HEK293T (cell line): ENCODE measurements at regions not wholly inside any gene's neighbourhood (a gene's known extent, or its start where the extent isn't known, plus 50 kb on each side); places are given as distances from the start of the nearest gene placed in this dataset.
"Not testable (repeated sequence)": the region's sequence is repeated elsewhere in the genome, so short reads cannot be mapped to it uniquely, and the experiment has no call there.

Experiments
- CTCF ChIA-PET: fragments of 350-600 bp; formaldehyde crosslinking; extraction: SDS; loops from one replicate; lab custom pipeline; 2021; ENCODE audit warnings: antibody characterized with exemption, inconsistent platforms; lab: Yijun Ruan, JAX
- POLR2A ChIA-PET: fragments of 350-600 bp; formaldehyde crosslinking; extraction: SDS; loops from one replicate; lab custom pipeline; 2020; ENCODE audit warnings: antibody characterized with exemption, inconsistent platforms; lab: Yijun Ruan, JAX
- DNase-seq: peaks from one replicate; pipeline ENCODE4 v3.0.0; 2012; ENCODE audit warnings: mixed read lengths; ENCODE audit errors: extremely low spot score
- ARNT ChIP-seq: fragments of 450-650 bp; IDR thresholded peaks from 2 replicates; pipeline ENCODE4 v1.6.1; 2017; ENCODE audit warnings: mild to moderate bottlenecking
- BHLHE40 ChIP-seq: fragments of 450-650 bp; IDR thresholded peaks from 2 replicates; pipeline ENCODE4 v1.6.1; 2016; ENCODE audit warnings: mild to moderate bottlenecking, moderate library complexity, borderline replicate concordance
- CTBP1 ChIP-seq: fragments of 450-650 bp; IDR thresholded peaks from 2 replicates; pipeline ENCODE4 v1.6.1; 2016; ENCODE audit warnings: borderline replicate concordance
- ELF4 ChIP-seq: fragments of 450-650 bp; IDR thresholded peaks from 2 replicates; pipeline ENCODE4 v1.6.1; 2017; ENCODE audit warnings: antibody characterized with exemption
- FOXA1 ChIP-seq: fragments of 450-650 bp; IDR thresholded peaks from 2 replicates; pipeline ENCODE4 v1.6.1; 2016; ENCODE audit warnings: mild to moderate bottlenecking
- FOXK2 ChIP-seq: fragments of 450-650 bp; IDR thresholded peaks from 2 replicates; pipeline ENCODE4 v1.6.1; 2016; ENCODE audit warnings: mild to moderate bottlenecking
- FOXM1 ChIP-seq: fragments of 450-650 bp; IDR thresholded peaks from 2 replicates; pipeline ENCODE4 v1.6.1; 2017; ENCODE audit warnings: mild to moderate bottlenecking, borderline replicate concordance
- HDGF ChIP-seq: fragments of 450-650 bp; IDR thresholded peaks from 2 replicates; pipeline ENCODE4 v1.6.1; 2017; ENCODE audit warnings: antibody characterized with exemption, borderline replicate concordance
- L3MBTL2 ChIP-seq: fragments of 450-650 bp; conservative IDR thresholded peaks from 2 replicates; pipeline ENCODE4 v1.6.1; 2016; ENCODE audit warnings: mild to moderate bottlenecking
- LEF1 ChIP-seq: fragments of 450-650 bp; IDR thresholded peaks from 2 replicates; pipeline ENCODE4 v1.6.1; 2017; ENCODE audit warnings: mild to moderate bottlenecking, borderline replicate concordance
- NFRKB ChIP-seq: fragments of 450-650 bp; IDR thresholded peaks from 2 replicates; pipeline ENCODE4 v1.6.1; 2016; ENCODE audit warnings: mild to moderate bottlenecking, moderate library complexity
- SP1 ChIP-seq: fragments of 450-650 bp; IDR thresholded peaks from 2 replicates; pipeline ENCODE4 v1.6.1; 2017
- SUZ12 ChIP-seq: fragments of 450-650 bp; IDR thresholded peaks from 2 replicates; pipeline ENCODE4 v1.6.1; 2016; ENCODE audit warnings: mild to moderate bottlenecking
- TARDBP ChIP-seq: fragments of 450-650 bp; IDR thresholded peaks from 2 replicates; pipeline ENCODE4 v1.6.1; 2016
- ZNF384 ChIP-seq: fragments of 450-650 bp; IDR thresholded peaks from 2 replicates; pipeline ENCODE4 v1.6.1; 2016
- TF ChIP-seq, protein P1 (sequence below): fragments of 450-650 bp; IDR thresholded peaks from 2 replicates; pipeline ENCODE4 v1.6.1; 2016

DNA sequence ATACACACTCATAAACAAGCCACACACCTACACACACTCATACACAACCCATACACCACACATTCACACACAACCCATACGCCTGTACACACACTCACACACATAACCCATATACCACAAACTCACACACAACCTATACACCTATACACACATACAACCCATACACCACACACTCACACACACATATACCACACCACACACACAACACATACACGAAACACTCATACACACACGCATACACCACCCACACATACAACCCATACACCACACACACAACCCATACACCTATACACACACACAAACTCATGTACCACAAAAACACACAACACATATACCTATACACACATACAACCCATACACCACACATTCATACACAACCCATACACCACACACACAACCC lies 164.3 kb downstream of the TMEM121 start:
- POLR2A ChIA-PET, result no interaction called here
- no peak for TF ChIP-seq ZNF384
- TF ChIP-seq BHLHE40, result no peak
- TF ChIP-seq ARNT, result no peak
- TF ChIP-seq, protein P1, sequence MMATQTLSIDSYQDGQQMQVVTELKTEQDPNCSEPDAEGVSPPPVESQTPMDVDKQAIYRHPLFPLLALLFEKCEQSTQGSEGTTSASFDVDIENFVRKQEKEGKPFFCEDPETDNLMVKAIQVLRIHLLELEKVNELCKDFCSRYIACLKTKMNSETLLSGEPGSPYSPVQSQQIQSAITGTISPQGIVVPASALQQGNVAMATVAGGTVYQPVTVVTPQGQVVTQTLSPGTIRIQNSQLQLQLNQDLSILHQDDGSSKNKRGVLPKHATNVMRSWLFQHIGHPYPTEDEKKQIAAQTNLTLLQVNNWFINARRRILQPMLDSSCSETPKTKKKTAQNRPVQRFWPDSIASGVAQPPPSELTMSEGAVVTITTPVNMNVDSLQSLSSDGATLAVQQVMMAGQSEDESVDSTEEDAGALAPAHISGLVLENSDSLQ, result no peak
- no peak for TF ChIP-seq FOXA1
- no peak for TF ChIP-seq FOXM1
- no peak for TF ChIP-seq SP1
- no peak for TF ChIP-seq TARDBP
- no peak for TF ChIP-seq L3MBTL2
- TF ChIP-seq NFRKB, result no peak
- no peak for TF ChIP-seq ELF4
- no peak for TF ChIP-seq FOXK2
- no peak for TF ChIP-seq CTBP1
- no peak for TF ChIP-seq SUZ12
- TF ChIP-seq LEF1, result no peak
- TF ChIP-seq HDGF, result no peak

DNA sequence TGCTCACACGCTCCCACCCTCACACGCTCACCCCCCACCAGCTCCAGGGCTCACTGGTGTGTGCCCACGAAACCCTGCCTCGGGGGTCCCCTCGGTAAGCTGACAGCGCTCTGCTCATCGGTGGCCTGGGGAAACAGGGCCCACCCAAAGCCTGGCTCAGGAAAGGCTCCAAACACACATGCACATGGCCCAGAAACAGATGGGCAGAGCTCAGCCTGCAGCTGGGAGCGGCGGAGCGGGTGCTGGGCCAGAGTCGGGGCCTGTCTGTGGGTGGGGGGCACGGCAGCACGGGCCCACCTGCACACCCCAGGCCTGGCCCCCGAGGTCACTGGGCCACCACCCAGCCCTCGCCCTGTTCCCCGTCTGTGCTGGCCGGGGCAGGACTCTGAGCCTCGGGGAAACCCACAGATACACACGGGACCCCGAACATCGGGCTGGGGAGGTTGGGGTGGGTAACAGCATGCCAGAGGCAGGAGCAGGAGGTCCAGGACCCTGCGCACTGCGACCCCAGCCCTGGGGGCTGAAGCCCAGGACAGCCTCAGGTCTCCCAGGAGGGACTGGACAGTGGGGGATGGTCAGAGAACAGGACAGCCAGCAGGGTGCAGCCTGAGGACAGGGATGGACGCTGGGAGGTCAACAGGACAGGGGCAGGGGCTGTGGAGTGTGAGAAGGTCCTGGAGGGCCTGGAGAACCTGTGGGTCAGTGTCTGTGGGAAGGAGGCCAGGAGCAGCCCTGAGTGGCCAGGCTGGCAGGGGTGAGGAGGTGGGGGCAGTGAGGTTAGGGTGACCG lies 165.1 kb downstream of the TMEM121 start:
- CTCF ChIA-PET, POLR2A ChIA-PET, DNase-seq: not testable (repeated sequence)

More for the DNA sequence above, 164.3 kb downstream of the TMEM121 start:
- no peak for DNase-seq
- CTCF ChIA-PET, result no interaction called here

DNA sequence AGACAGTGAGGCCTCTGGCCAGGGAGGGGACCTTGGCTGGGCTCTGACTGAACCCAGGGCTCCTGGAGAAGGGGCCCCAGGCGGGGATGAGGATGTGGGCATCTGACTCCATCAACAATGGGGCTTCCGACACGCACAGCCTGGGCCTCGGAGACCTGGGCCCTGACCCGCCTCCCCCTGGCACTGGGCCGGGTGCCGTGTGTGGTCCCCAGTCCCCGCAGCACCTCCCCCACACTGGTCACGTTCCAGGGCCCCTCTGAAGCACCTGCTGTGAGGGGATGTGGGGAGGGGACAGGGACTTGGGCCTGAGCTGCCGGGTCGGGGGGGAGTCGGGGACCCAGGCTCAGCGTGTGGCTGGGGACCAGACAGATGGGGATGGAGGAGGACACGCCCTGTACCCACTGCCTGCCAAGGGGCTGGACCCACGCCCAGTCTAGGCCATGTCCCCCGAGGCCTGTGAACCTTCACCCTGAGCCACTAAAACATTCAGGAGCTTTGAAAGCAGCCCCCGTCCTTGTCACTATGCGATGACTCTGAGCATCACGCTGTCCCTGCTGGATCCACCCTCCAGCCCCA lies 165.8 kb downstream of the TMEM121 start:
- CTCF ChIA-PET, DNase-seq, POLR2A ChIA-PET: not testable (repeated sequence)

DNA sequence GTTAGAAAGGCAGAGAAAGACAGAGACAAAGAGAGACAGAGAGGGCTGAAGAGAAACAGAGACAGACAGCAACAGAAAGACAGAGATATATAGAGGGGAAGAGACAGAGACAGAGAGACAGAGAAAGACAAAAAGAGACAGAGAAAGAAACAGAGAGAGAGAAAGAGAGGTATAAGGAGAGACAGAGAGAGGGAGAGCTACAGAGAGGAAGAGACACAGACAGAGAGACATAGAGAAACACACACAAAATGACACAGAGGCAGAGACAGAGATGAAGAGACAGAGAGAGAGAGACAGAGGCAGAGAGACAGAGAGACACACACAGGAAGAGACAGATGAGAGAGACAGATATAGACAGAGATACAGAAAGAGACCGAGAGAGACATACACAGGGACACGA lies 168.6 kb downstream of the TMEM121 start:
- TF ChIP-seq BHLHE40 (no peak), NFRKB (no peak), FOXA1 (no peak), ZNF384 (no peak), FOXK2 (no peak), ELF4 (no peak), SP1 (no peak), CTBP1 (no peak), FOXM1 (no peak), L3MBTL2 (no peak), LEF1 (no peak), TARDBP (no peak), SUZ12 (no peak), HDGF (no peak), ARNT (no peak)
- TF ChIP-seq, protein P1, result no peak
- DNase-seq, result no peak
- POLR2A ChIA-PET, result no interaction called here
- CTCF ChIA-PET, result no interaction called here

DNA sequence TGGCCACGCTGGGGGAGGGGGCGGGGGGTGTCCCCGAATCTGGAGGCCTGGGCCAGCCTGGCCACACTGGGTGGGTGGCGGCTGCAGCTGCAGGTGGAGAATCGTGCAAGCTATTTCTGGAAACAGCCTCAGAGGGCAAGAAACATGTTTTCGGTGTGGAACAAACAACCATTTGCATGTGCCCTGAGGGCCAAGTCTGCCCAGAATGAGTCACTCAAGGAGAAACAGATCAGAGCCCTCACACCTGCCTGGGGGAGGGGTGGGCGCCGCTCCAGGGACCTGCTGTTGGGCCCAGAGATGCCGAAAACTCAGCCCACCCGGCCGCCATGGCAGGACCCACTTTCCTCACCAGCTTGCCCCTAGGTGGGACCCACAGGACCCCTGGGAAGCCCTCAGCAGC lies 170.0 kb downstream of the TMEM121 start:
- POLR2A ChIA-PET, result not testable (repeated sequence)

DNA sequence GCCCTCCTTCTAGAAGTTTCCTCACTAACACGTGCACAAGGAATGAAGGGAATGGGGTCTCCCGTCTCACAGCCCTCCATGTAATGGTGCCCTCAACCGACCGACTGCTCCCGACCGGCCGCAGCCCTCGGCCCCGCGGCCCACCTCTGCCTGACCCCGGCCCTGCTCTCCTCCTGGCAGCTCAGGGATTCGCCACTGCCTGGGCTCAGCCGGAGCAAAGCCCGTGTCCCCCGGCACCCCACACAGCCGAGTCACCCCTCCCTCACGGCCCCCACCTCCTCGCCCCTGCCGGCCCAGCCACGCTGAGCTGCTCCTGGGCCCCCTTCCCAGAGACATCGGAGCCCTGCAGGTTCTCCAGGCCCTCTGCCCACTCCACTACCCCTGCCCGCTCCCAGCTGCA lies 171.0 kb downstream of the TMEM121 start:
- DNase-seq, CTCF ChIA-PET: not testable (repeated sequence)

More for the DNA sequence above, 170.0 kb downstream of the TMEM121 start:
- CTCF ChIA-PET, DNase-seq: not testable (repeated sequence)

DNA sequence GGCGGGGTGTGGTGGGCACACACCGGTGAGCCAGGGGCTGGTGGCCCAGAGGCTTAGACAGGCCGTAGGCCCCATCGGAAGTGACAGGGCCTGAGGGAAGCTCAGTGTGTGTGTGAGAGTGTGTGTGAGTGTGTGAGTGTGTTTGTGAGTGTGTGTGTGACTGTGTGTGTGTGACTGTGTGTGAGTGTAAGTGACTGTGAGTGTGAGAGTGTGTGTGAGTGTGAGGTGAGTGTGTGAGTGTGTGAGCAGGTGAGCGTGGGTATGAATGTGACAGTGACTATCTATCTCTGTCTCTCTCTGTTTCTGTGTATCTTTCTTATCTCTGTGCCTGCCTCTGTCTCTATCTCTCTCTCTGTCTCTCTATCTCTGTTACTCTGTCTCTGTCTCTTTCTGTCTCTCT lies 171.6 kb downstream of the TMEM121 start:
- DNase-seq, CTCF ChIA-PET, POLR2A ChIA-PET: not testable (repeated sequence)

More for the DNA sequence above, 171.0 kb downstream of the TMEM121 start:
- POLR2A ChIA-PET, result not testable (repeated sequence)

DNA sequence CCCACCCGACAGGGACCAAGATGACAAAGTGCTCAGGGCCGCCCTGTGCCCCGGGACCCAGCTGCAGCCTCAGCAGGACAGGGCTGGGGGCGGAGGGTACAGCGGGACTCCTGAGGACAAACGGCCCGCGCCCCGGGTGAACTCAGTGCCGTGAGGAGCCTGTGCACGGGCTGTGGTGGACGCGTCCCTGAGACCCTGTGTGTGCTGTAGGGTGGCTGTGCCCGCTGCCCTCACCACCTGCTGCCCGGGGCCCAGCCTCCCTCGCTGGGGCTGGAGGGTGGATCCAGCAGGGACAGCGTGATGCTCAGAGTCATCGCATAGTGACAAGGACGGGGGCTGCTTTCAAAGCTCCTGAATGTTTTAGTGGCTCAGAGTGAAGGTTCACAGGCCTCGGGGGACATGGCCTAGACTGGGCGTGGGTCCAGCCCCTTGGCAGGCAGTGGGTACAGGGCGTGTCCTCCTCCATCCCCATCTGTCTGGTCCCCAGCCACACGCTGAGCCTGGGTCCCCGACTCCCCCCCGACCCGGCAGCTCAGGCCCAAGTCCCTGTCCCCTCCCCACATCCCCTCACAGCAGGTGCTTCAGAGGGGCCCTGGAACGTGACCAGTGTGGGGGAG lies 172.7 kb downstream of the TMEM121 start:
- CTCF ChIA-PET, POLR2A ChIA-PET, DNase-seq: not testable (repeated sequence)

DNA sequence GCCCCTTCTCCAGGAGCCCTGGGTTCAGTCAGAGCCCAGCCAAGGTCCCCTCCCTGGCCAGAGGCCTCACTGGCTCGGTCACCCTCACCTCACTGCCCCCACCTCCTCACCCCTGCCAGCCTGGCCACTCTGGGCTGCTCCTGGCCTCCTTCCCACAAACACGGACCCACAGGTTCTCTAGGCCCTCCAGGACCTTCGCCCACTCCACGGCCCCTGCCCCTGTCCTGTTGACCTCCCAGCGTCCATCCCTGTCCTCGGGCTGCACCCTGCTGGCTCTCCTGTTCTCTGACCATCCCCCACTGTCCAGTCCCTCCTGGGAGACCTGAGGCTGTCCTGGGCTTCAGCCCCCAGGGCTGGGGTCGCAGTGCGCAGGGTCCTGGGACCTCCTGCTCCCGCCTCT lies 173.3 kb downstream of the TMEM121 start:
- CTCF ChIA-PET, DNase-seq, POLR2A ChIA-PET: not testable (repeated sequence)

DNA sequence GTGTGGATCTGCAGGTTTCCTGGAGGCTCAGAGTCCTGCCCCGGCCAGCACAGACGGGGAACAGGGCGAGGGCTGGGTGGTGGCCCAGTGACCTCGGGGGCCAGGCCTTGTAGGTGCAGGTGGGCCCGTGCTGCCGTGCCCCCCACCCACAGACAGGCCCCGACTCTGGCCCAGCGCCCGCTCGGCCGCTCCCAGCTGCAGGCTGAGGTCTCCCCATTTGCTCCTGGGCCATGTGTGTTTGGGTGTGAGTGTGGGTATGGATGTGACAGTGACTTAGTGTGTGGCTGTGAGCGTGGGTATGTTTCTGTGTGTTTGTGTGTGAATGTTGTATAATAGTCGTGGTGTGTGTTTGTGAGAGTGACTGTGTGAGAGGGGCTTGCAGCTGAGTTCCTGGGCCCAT lies 173.8 kb downstream of the TMEM121 start:
- POLR2A ChIA-PET, DNase-seq, CTCF ChIA-PET: not testable (repeated sequence)
